BJ (cell line): ENCODE measurements at regions not wholly inside any gene's neighbourhood (a gene's known extent, or its start where the extent isn't known, plus 50 kb on each side); places are given as distances from the start of the nearest gene placed in this dataset.

ENCODE experiments used
- CTCF ChIA-PET: fragments of 350-600 bp; formaldehyde crosslinking; extraction: SDS; loops from one replicate; lab custom pipeline; 2021; ENCODE audit warnings: antibody characterized with exemption, inconsistent platforms; lab: Yijun Ruan, JAX
- POLR2A ChIA-PET: fragments of 300-600 bp; sonication (Branson Sonifier 250); formaldehyde crosslinking; extraction: SDS; loops from one replicate; lab custom pipeline; 2021; ENCODE audit warnings: antibody characterized with exemption; lab: Charles Lee
- DNase-seq: peaks from one replicate; pipeline ENCODE4 v3.0.0-alpha.2; 2011; ENCODE audit warnings: low read depth
- H3K27me3 ChIP-seq: 2 replicates; pipeline ENCODE4 v1.6.0; 2011; ENCODE audit warnings: low read length; ENCODE audit not compliant: control insufficient read depth, insufficient read depth
- H3K36me3 ChIP-seq: 2 replicates; pipeline ENCODE4 v1.5.1; 2011; ENCODE audit warnings: low read length; ENCODE audit not compliant: control insufficient read depth, insufficient read depth
- H3K4me3 ChIP-seq: 2 replicates; pipeline ENCODE4 v1.5.1; 2011; ENCODE audit warnings: low read depth, mild to moderate bottlenecking, control low read depth, low read length
- CTCF ChIP-seq: IDR thresholded peaks from 2 replicates; pipeline ENCODE4 v1.5.1; 2011; ENCODE audit warnings: low read depth, mild to moderate bottlenecking, control low read depth, inconsistent platforms, low read length, moderate library complexity; ENCODE audit not compliant: insufficient read depth

- Histone ChIP-seq H3K27me3 (no peaks in the 10 kb centered on the region), H3K36me3 (no peaks in the 10 kb centered on the region), H3K4me3 (no peak overlapping the region)
- TF ChIP-seq CTCF, result no peak
- ChIA-PET POLR2A (no interaction called here), CTCF (no interaction called here)
- no peak for DNase-seq
Observed at GRCh38 chr15:25228261-25228660, 210.6 kb downstream of the UBE3A start.

GRCh38 chr15:25230442-25230841, 208.4 kb downstream of the UBE3A start:
- H3K36me3 ChIP-seq, result no peaks in the 10 kb centered on the region
- no peaks in the 10 kb centered on the region for H3K27me3 ChIP-seq
- no peak overlapping the region for H3K4me3 ChIP-seq
- ChIA-PET POLR2A (interaction anchor here (0.6 kb wide), 1 partner anchor 13 kb away, joined by 3 read pairs; no protein-coding TSS in a partner anchor), CTCF (no interaction called here)
- DNase-seq, result no peak
- TF ChIP-seq CTCF, result no peak

- TF ChIP-seq CTCF, result no peak
- DNase-seq, result no peak
- H3K4me3 ChIP-seq, result no peak overlapping the region
- POLR2A ChIA-PET, result no interaction called here
- H3K27me3 ChIP-seq, result no peaks in the 10 kb centered on the region
- CTCF ChIA-PET, result no interaction called here
- no peaks in the 10 kb centered on the region for H3K36me3 ChIP-seq
Observed at GRCh38 chr15:25233766-25234350, 205.0 kb downstream of the UBE3A start.

GRCh38 chr15:25234831-25235230, 204.0 kb downstream of the UBE3A start:
- CTCF ChIA-PET, result no interaction called here
- POLR2A ChIA-PET, result no interaction called here
- Histone ChIP-seq H3K27me3 (no peaks in the 10 kb centered on the region), H3K36me3 (no peaks in the 10 kb centered on the region), H3K4me3 (no peak overlapping the region)
- no peak for TF ChIP-seq CTCF
- DNase-seq, result no peak

- TF ChIP-seq CTCF, result no peak
- ChIA-PET CTCF (no interaction called here), POLR2A (no interaction called here)
- no peaks in the 10 kb centered on the region for H3K36me3 ChIP-seq
- DNase-seq, result no peak
- H3K4me3 ChIP-seq, result no peak overlapping the region
- no peaks in the 10 kb centered on the region for H3K27me3 ChIP-seq
Observed at GRCh38 chr15:25235391-25235790, 203.4 kb downstream of the UBE3A start.
